H1 (cell line): ENCODE measurements at regions not wholly inside any gene's neighbourhood (a gene's known extent, or its start where the extent isn't known, plus 50 kb on each side); places are given as distances from the start of the nearest gene placed in this dataset.

Source experiments
- EP300 ChIP-seq, 2 experiments: IDR thresholded peaks; 1 replicate in 1 of 2; 2 replicates in 1 of 2; pipeline ENCODE4 v1.6.1; 2011 to 2012; ENCODE audit warnings: low read depth in 2 of 2, low read length in 2 of 2, mild to moderate bottlenecking in 2 of 2, borderline replicate concordance in 1 of 2, inconsistent platforms in 1 of 2, moderate library complexity in 1 of 2
- FOSL1 ChIP-seq: IDR thresholded peaks from 2 replicates; pipeline ENCODE4 v1.6.1; 2011; ENCODE audit warnings: mild to moderate bottlenecking, low read depth, low read length, moderate library complexity; ENCODE audit not compliant: insufficient read depth
- HDAC2 ChIP-seq, 2 experiments: fragments of 300-600 bp in 1 of 2; sonication (generic) in 1 of 2; IDR thresholded peaks; 2 replicates each; pipeline ENCODE4 v1.6.1; 2011 to 2012; ENCODE audit warnings: low read depth in 2 of 2, low read length in 2 of 2, mild to moderate bottlenecking in 2 of 2, moderate library complexity in 2 of 2, borderline replicate concordance in 1 of 2, inconsistent platforms in 1 of 2
- PHF8 ChIP-seq: fragments of 200-600 bp; sonication (generic); conservative IDR thresholded peaks from 2 replicates; pipeline ENCODE4 v1.7.1; 2012; ENCODE audit warnings: low read depth, mild to moderate bottlenecking, inconsistent platforms, low read length, moderate library complexity
- POLR2AphosphoS5 ChIP-seq: IDR thresholded peaks from 2 replicates; pipeline ENCODE4 v1.6.1; 2011; ENCODE audit warnings: low read depth, low read length
- SIX5 ChIP-seq: IDR thresholded peaks from 2 replicates; pipeline ENCODE4 v1.6.1; 2011; ENCODE audit warnings: mild to moderate bottlenecking, low read depth, low read length
- SP4 ChIP-seq: IDR thresholded peaks from 2 replicates; pipeline ENCODE4 v1.6.1; 2012; ENCODE audit warnings: low read length, inconsistent platforms
- SUZ12 ChIP-seq: fragments of 200-600 bp; sonication (generic); IDR thresholded peaks from 2 replicates; pipeline ENCODE4 v1.6.1; 2012; ENCODE audit warnings: mild to moderate bottlenecking, inconsistent platforms, low read length, moderate library complexity, mixed read lengths
- TCF12 ChIP-seq: IDR thresholded peaks from 2 replicates; pipeline ENCODE4 v1.6.1; 2011; ENCODE audit warnings: low read depth, mild to moderate bottlenecking, low read length

GRCh38 chr13:40272776-40273139 is 393.7 kb downstream of the FOXO1 start (continued):
- TF ChIP-seq SIX5 (no peak), TCF12 (no peak), PHF8 (no peak), FOSL1 (no peak), SP4 (no peak), HDAC2 (IDR thresholded peaks at IDR 0.05; ENCODE audit: borderline replicate concordance in 1 of 2, low read depth in 2 of 2, low read length in 2 of 2) (no peak), POLR2AphosphoS5 (no peak), SUZ12 (no peak), EP300 (IDR thresholded peaks at IDR 0.05; ENCODE audit: borderline replicate concordance in 1 of 2, low read depth in 2 of 2, low read length in 2 of 2) (no peak)
